Stimulated activated naive CD4-positive, alpha-beta T cell treated with Interleukin-2 at 50 U/mL for 16 hours (primary cell): ENCODE measurements at regions not wholly inside any gene's neighbourhood (a gene's known extent, or its start where the extent isn't known, plus 50 kb on each side); places are given as distances from the start of the nearest gene placed in this dataset.
"Not testable (repeated sequence)": the region's sequence is repeated elsewhere in the genome, so short reads cannot be mapped to it uniquely, and the experiment has no call there.

Experiments used
- DNase-seq: peaks from one replicate; lab custom pipeline; 2025; lab: John Stamatoyannopoulos, UW

GRCh38 chr1:43042773-43043457 lies 84.2 kb upstream of the SLC2A1 start:
- DNase-seq = no peak

- DNase-seq = no peak
Observed at GRCh38 chr1:43042127-43042526, 83.5 kb upstream of the SLC2A1 start.

- no peak for DNase-seq
Observed at GRCh38 chr1:43041591-43041990, 82.9 kb upstream of the SLC2A1 start.

- DNase-seq = no peak
Observed at GRCh38 chr1:43039228-43040055, 80.8 kb upstream of the SLC2A1 start.

- no peak for DNase-seq
Observed at GRCh38 chr1:43038232-43038935, 79.7 kb upstream of the SLC2A1 start.

- no peak for DNase-seq
Observed at GRCh38 chr1:43037466-43037865, 78.8 kb upstream of the SLC2A1 start.

- DNase-seq = no peak
Observed at GRCh38 chr1:43036932-43037331, 78.3 kb upstream of the SLC2A1 start.

GRCh38 chr1:43035821-43036741 lies 77.4 kb upstream of the SLC2A1 start:
- no peak for DNase-seq

- no peak for DNase-seq
Observed at GRCh38 chr1:43034778-43035177, 76.1 kb upstream of the SLC2A1 start.

GRCh38 chr1:43034195-43034658 lies 75.6 kb upstream of the SLC2A1 start:
- DNase-seq = no peak

GRCh38 chr1:43031316-43032203 lies 72.9 kb upstream of the SLC2A1 start:
- DNase-seq = no peak

GRCh38 chr1:43024905-43025304 lies 66.2 kb upstream of the SLC2A1 start:
- DNase-seq = no peak

- no peak for DNase-seq
Observed at GRCh38 chr1:43021547-43022474, 63.1 kb upstream of the SLC2A1 start.

- no peak for DNase-seq
Observed at GRCh38 chr1:43019226-43019625, 60.6 kb upstream of the SLC2A1 start.

- DNase-seq = no peak
Observed at GRCh38 chr1:43018121-43018520, 59.5 kb upstream of the SLC2A1 start.

GRCh38 chr1:43015269-43015668 lies 56.6 kb upstream of the SLC2A1 start:
- no peak for DNase-seq

GRCh38 chr1:43014579-43014978 lies 55.9 kb upstream of the SLC2A1 start:
- DNase-seq = not testable (repeated sequence)

GRCh38 chr1:43011020-43011419 lies 52.4 kb upstream of the SLC2A1 start:
- DNase-seq = no peak

GRCh38 chr1:43009274-43009673 lies 50.6 kb upstream of the SLC2A1 start:
- DNase-seq = no peak
